HG03342 (cell line): ENCODE measurements at regions not wholly inside any gene's neighbourhood (a gene's known extent, or its start where the extent isn't known, plus 50 kb on each side); places are given as distances from the start of the nearest gene placed in this dataset.
"Not testable (repeated sequence)": the region's sequence is repeated elsewhere in the genome, so short reads cannot be mapped to it uniquely, and the experiment has no call there.

ENCODE experiments used
- ATAC-seq: cut with Tn5 transposase; IDR thresholded peaks from one replicate; pipeline ENCODE4 v1.9.1; 2021; ENCODE audit warnings: mild to moderate bottlenecking, moderate library complexity; ENCODE audit not compliant: unreplicated experiment

DNA sequence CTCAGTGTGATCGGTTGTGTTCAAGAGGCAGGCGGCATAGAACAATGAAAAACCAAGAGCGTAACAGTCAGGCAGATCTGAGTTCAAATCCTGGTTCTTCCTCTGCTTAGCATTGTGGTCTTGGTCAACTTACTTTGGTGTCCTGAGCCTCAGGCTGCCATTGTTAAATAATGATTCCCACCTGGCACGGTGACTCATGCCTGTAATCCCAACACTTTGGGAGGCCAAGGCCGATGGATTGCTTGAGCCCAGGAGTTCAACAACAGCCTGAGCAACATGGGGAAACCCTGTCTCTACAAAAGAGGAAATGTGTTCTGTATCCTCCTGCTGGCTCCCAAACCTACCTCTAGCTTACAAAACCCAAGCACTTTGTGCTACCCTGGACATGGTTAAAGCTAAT lies 129.0 kb upstream of the STX18 start:
- ATAC-seq: no peak

DNA sequence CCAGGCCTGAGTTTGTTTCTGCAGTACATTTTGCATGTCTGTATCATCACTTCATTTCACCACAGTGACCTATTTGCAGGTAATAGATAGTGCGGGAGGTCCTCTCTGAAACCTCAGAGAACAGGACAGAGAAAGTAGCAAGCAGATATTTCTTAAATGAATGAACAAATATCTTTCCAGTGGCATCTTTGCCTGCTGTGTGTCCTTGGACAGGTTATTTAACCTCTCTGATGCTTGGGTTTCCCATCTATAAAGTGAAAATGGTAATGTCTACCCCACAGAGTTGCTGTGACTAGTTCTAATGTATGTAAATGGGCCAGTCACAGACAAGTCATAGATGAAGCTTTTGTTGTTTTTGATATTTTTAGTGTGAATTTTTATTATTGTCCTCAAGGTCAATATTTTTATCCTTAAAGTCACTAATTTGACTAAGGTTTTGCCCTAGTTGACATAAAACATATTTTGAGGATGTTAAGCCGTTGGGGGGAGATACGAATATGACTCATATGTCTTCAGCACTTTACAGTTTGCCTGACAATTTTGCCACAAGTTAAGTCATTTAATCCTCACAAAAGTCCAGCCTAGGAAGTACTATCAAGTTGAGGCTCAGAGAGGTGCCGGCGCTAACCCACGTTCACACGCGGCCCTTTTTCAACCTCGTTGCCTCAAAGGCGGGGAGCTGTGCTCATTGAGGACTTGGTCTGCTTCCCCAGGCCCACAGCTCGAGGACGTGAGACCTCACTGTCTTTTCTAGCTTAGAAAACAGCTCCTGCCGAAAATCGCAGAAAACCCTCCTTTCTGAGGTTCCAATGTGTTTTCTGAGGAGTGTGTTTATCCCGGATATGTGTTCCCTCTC lies 126.7 kb upstream of the STX18 start:
- peak; percentile 26 for ATAC-seq

DNA sequence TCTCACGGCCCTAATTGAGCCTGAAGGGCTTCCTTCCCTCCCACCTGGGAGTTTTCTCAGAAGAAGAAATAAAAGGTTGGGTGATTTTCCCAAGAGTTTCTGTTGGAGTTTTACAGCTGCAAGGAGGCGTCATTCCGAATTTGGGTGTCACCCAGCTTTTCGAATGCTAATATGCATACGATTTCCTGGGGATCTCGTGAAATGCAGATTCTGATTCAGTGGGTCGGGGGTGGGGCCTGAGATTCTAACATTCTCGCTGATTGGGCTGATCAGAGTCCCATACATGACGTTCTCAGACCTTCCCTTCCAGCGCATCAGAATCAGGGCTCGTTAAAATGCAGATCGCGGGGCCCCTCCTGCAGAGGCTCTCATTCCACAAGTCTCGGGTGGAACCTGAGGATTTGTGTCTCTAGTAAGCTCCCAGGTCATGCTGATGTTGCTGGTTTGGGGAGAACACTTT lies 125.8 kb upstream of the STX18 start:
- no peak for ATAC-seq

DNA sequence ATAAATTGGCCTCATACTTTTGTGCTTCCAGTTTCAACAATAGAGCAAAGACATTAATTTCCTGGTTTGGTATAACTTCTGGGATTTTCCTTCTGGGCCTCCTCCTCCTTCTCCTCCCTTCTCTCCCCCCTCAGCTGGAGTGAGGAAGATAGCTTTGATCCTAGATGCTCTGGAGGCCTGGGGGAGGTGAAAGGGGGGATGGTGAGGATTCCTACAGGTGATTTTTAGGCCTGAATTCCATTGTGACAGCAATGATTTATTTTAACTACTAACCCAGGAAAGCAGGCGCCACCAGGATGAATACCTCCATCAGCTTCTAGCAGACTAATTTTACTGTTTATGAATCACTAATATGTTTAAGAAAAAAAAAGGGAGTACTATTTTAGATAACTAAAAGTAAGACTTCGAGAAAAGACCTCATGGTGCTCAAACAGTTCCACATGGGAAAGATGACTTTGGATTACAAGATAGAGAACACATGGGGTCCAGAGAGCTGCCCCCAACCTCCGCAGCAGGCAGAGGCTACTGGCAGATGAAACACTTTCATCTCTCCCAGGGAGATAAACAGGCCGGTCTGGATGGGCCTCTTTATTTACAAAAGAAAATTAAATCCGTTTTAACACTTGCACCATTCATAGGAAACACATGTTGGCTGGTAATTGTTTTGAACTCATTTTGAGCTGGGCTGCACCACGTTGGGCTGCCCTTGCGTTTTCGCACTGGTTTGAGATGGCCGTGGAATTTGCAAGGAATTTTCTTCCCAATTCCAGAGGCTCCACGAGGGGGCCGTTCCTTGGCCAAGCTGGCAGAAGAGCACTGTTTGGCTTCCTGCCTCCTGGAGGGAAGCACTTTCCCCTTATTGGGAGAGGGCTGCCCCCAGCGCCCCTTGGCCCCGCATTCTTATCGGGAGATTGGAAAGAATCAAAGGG lies 125.1 kb upstream of the STX18 start:
- ATAC-seq: no peak

DNA sequence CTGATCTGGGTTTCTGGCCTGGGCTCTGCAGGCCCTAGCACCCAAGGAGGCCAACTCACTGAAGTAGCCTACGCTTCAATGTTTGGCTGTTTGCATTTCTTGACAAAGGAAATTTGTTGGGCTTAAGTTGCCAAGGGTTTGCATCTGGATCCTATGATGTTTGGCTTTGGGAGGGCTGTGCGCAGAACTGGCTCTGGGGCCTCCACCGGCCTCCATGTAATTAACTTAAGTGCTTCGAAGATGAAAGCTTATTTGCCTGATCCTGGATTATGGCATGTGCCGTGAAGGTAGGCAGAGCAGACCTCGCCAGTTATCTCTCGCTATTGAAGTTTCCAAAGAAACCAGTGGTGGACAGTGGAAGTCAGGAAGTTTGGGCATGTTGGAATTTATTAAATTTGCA lies 124.3 kb upstream of the STX18 start:
- no peak for ATAC-seq

DNA sequence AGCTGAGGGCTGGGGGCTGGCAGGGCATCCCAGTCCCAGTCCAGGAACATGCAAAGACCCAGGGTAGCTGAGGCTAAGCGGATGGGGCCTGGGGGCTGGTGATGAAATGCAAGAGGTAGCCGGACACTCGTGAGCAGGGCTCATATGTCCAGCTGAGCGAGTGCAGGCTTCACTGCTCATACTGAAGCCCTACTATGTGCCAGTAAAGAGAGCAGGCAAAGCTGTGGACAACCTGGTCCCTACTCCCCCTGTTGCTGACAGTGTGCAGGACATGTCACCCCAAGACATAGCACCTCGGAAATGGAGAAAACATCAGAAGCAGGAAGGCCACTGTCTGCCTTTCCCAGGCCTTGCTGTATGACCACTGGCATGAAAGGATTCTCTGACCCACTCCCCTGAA lies 122.4 kb upstream of the STX18 start:
- ATAC-seq: no peak

DNA sequence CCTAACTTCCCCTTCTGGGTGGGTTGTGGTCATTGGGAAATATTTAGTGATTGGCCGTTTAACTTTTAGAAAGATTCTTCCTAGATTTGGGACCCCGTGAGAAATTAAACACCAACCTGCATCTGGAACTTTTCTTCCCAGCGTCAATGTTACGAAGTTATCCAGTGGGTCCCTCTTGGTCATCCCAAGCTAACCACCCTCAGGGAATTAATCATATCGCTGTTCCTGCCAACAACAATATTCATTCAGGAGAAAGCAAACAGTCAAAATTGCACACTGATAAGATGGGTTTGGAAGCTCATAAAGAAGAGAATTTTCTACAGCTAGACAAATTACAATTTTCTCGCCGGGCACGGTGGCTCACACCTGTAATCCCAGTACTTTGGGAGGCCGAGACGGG lies 121.2 kb upstream of the STX18 start:
- no peak for ATAC-seq

DNA sequence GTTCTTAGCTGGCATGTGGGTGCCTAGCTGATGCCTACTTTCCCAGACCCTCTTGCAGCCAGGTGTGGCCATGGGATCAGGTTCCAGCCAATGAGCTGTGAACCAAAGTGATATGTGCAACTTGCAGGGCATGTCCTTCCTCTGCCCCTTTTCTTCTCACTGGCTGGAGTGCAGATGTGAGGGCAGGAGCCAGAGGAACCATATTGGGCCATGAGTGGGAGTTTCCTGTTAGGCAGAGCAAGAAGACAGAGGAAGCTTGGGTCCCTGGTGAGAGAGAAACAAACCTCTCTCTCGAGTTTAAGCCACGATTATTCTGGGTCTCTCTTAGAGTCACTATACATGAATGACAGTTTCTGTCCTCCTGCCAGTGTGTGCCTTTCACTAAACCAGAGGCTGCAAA lies 120.4 kb upstream of the STX18 start:
- ATAC-seq: no peak

DNA sequence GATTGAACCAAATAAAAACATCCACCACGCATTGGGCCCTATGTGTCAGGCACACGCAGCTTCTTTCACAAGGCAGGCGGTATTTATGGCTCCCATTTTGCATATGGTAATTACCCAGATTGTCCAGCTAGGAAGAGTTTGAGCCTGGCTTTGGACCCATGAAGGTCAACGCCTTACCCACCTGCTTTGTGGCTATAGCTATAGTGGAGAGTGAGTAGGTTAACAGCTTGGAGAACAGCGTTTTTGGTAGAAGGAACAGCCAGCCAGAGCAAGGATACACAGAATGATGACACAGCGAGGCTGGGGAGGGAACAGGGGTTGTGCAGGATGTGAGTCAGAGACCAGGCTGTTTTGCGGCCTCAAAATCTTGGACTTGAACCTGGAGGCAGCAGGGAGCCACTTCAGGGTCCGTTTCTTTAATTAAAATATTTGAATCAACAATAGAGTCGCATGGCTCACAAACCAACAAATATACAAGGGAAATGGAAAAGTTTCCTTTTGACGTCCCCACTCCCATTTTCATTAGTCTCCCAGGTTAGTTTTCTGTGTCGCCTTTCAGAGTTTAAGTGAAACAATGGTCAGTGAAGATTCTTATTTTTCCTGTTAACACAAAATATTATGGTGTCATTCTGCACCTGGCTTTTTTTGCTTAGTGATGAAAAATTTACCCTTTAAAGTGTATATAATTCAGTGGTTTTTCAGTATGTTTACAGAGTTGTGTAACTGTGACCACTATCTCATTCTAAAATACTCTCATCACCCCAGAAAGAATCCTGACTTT lies 118.2 kb upstream of the STX18 start:
- ATAC-seq: no peak

DNA sequence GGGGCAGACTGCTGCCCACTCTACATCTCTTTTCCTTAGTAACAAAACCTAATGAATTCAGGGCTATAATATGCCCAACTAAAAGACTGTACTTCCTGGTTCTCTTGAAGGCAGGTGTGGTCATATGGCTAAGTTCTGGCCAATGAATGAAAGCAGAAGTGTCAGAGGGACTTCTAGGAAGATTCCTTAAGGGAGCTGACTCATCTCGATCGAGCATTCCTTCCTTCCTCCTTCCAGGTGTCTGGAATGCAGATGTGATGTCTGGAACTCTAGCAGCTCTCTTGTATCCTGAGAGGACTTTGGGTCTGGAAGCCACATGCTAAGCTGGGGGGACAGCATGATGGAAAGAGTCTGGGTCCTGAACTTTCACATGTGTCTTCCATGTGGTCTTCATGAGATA lies 116.2 kb upstream of the STX18 start:
- no peak for ATAC-seq

DNA sequence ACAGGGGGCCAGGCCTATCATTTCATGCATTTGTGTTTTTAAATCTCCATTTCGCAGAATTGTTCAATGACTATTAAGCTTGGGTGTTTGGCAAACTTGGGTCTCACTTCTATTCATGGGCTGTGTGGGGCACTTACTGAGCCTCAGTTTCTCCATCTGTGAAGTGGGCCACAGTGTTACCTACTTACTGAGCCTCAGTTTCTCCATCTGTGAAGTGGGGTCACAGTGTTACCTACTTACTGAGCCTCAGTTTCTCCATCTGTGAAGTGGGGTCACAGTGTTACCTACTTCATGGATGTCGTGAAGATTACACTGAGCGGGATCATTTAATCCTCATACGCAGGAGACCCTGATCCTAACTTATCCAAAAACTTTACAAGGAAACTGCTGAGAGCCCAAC lies 115.1 kb upstream of the STX18 start:
- ATAC-seq: no peak

DNA sequence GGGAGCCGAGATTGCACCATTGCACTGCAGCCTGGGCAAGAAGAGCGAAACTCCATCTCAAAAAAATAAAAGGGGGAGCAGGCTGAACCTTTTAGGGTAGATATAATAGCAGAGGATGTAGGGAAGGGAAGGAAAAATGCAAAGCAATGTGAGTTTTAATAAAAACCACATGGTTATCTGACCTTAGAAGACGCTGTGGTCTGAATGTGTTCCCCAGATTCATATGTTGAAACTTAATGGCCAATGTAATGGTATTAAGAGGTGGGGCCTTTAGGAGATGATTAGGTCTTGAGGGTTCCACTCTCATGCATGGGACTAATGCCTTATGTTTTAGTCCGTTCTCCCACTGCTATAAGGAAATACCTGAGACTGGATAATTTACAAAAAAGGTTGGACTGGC lies 114.1 kb upstream of the STX18 start:
- no peak for ATAC-seq

DNA sequence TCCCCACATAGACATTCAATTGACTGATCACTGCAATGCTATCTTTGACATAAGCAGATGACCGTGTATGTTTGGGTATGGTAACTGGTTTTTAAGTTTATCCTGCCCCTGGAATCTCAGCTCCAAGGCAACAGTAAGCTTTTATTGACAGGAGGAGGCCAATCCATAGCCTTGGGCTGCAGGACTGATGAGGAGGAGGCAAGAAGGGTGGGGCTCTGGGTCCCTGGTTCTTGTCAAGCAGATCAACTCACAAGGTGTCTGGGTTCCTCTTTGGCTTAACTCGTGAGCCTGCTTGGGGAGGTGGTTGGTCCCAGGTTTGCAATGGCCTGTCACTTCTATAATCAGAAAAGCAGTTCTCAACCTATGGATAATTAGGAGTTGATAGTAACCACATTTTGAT lies 113.2 kb upstream of the STX18 start:
- ATAC-seq: no peak

DNA sequence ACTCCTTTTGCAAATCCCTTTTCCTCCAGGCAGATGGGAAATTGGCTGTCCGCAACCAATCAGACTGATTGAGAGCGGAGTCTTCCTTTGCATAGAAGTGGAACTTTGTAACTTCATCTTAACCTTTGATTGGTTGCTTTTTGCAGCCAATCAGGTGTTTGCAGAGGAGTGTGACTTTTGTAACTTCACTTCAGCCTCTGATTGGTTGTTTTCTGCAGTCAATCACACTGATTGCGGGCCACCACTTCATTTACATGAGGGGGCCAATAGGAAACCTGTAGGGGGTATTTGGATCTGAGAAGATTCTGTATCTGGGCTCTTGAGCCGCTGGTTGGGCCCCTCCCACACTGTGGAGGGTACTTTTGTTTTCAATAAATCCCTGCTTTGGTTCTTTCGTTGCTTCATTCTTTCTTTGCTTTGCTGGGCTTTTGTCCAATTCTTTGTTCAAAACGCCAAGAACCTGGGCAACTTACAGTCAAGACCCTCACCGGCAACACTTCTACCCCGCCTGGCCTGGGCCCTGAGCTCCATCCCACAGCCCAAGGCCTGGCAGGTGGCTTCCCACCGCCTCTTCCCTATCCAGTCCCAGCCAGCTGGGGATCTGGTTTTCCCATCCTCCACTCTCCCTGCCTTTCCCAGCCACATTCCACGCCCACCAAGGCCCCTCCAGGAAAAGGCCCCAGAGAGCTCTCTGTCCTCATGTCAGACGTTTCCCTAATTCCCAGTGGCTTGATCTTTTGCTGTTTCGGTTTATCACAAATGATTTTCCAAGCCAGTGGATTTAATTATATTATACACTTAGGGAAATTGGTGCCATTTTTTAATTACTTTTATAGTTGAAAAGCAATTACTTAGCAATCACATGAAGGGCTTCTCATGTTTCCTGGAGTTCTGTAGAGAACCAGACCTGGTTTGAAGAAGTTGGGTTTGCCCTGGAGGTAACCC lies 110.2 kb upstream of the STX18 start:
- ATAC-seq: no peak

DNA sequence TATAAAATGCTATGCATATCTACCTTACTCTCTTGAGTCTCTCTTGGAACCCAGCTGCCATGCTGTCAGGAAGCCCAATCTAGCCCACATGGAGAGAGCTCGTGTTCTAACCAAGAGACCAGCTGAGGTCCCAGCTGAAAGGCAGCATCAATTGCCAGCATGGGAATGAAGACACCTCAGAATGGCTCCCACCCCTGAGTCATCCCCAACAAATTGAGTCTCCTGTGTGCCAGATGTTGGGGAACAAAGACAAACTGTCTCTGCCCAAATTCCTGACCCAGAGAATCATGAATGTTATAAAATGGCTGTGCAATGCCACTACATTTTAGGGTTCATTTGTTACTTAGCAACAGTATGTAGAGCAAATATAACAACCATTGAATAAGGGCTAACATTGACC lies 105.2 kb upstream of the STX18 start:
- no peak for ATAC-seq

DNA sequence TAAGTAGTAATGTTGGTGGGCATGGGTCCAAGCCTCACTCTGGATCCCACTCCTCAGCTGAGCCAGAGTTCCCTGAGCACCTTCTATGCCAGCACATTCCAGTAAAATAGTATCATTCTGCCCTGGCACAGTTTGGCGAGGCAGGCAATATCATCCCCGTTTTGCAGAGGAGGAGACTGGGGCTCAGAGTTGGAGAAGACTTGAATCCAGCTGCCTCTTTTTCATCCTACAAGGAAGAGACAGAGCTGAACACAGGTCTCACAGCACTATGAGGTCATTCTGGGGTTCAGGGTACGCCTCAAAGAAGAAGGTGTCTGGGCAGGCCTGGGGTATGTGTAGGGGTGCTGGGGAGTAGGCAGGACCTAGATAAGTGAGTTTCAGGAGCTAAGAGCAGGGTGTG lies 103.9 kb upstream of the STX18 start:
- ATAC-seq: no peak

DNA sequence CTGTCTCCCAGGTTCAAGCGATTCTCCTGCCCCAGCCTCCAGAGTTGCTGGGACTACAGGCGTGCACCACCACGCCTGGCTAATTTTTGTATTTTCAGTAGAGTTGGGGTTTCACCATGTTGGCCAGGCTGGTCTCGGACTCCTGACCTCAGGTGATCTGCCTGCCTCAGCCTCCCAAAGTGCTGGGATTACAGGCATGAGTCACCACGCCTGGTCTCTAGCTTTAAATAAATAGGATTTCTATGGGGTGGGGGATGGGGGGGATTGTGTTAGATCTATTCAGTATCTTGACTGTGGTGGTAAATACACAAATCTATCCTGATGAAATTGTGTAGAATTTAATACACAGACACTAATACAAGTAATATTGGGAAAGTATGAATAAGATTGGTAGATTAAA lies 102.4 kb upstream of the STX18 start:
- ATAC-seq: not testable (repeated sequence)

DNA sequence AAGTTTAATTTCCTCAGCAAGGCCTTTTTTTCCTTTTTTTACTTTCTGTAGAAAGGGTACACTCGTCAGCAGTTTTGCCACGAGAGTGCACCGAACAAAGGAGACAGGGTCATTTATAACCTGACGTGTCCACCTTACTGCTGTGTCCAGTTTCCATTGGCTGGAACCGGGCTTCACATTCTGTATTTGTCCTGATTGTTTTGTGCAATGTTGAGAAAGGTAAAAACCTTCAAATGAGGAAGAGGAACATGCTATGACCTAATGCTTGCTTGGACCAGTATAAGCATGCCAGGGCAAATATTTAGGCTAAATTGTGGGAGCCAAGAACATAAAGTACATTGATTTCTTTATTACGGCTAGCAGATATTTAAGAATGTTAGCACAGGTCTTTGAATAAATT lies 101.9 kb upstream of the STX18 start:
- ATAC-seq: not testable (repeated sequence)

DNA sequence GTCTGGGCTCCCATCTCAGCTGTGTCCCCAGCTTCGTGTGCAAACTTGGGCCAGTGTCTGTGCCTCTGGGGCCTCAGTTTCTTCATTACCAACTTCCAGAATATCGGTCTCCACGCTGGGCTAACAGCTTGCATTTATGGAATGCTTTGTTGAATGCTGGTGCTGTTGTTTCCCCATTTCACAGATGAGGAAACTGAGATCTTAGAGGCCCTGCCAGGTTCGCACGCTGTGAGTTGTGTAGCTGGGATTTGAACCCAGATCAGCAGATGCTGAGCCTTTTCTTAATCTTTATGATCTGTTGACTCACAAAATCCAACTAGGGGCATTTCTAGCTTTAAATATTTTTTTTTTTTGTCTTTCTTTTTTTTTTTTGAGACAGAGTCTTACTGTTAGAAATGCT lies 101.5 kb upstream of the STX18 start:
- ATAC-seq: no peak

DNA sequence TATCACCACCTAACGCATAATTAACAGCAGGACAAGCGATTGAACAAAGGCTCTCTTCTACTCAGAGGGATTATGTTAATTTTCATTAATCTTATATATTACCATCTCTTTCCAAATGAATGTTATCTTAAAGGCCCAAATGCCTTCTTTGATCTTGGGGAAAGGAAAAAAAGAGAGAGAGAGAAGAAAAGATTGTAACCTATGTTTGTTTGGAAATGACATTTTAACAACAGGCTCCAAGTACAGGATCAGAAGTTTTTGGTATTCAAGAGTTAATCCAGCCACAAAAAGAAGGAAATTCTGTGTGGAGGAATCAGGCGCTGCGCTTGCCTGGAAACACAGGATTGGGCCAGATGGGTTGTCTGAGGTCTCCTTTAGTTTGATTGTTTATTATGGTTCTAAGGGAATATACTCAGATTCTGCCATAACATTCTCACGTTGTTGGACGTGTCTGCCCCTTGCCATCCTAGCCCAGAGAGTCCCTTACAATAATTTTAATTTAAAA lies 100.7 kb upstream of the STX18 start:
- no peak for ATAC-seq
